ENCODE measurements at regions not wholly inside any gene's neighbourhood (a gene's known extent, or its start where the extent isn't known, plus 50 kb on each side); places are given as distances from the start of the nearest gene placed in this dataset.

DNA sequence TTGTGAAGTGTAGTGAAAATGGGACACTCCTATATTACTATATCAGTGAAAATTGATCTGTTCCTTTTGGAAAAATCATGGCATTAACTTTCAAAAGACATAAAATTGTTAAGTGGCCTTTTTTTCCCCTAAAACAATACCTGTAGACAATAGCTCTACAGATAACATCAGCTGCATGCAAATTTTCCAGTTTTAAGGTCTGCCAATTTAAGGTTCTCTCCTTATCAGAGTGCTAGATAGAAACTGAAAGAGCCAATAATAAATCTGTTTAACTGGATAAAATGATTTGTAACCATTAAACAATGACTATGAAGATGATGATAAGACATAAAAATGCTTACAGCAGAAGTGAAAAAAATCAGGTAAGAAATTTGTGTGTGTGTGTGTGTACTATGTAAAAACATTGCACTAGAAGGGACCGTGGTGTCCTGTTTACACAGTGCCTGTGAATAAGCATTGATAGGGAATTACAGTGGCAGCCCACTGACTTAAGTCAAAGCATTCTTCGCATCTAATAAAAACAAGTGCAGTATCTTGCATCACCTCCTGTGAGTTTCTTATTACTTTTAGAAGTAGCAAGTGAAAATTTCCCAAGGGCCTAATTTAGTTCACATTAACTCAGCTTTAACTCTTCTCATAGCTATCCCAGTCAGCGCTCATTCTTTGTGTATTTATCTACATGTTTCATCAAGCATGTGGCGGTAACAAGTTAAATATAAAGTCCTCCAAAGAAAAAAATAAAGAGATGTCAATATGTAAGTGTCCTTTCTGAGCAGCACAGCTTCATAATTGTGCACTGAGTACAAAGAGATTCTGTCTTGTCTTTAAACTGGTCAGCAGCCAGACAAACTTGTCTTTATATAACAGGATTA lies 261.9 kb downstream of the ARL4A start:
- no peak for DNase-seq

DNA sequence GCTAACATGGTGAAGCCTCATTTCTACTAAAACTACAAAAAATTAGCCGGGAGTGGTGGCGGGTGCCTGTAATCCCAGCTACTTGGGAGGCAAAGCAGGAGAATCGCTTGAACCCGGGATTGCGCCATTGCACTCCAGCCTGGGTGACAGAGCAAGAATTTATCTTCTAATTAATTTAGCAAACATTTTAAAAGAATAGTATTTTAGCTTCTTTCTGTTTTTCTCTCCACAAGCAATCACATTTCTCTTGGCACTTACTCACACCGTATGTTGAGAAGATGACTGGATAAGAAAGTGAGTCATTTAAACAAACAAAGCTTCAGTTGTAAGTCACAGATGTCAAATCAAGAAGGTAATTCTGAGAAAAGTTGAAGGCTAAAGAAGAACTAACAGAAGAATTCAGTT lies 264.0 kb downstream of the ARL4A start:
- DNase-seq, result no peak

DNA sequence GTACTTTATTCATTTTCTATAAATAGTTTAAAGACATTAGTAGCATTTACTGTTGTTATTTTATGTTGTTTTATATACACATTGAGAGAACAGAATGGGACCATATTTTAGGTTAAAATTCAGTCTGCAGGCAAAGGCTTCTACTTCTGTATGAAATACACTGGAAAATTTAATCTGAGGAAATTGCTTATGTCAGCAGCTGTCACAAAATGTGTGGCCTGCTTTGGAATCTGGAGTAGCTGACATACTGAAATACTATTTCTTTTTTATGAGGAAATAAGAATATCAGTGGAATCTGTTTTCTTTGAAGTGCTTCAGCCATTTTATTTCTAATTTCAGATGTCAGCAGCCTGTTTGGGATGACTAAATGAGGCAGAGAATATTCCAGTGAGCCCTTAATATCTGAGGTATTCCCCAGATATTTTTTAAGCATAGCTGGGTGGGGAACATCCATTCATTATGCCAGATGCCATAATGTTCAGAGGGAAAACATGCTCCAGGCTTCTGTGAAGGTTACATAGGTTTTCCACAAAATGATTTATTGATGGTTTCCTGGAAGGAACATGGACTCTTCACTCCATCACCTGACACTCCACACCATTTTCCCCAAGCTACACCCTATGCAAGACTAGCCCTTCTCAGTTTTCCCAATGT lies 267.1 kb downstream of the ARL4A start:
- no peak for DNase-seq

DNA sequence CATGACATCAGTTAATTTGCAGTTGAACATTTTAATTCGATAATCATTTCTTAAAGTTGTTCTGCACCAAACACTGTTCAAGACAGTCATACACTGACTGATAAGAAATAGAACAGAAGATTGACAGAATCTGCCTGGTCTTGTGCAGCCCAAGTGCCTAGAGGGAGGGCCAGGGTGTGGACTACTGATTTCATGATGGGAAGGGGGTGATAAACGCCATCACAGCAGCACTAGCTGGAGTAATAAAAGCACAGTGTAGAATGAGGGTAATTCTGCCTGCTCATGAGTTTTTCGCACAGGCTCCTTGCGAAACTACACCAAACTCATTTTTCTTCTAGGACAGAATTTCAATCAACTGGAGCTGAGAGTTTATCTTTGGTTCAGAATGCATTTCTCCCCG lies 270.1 kb downstream of the ARL4A start:
- no peak for DNase-seq

DNA sequence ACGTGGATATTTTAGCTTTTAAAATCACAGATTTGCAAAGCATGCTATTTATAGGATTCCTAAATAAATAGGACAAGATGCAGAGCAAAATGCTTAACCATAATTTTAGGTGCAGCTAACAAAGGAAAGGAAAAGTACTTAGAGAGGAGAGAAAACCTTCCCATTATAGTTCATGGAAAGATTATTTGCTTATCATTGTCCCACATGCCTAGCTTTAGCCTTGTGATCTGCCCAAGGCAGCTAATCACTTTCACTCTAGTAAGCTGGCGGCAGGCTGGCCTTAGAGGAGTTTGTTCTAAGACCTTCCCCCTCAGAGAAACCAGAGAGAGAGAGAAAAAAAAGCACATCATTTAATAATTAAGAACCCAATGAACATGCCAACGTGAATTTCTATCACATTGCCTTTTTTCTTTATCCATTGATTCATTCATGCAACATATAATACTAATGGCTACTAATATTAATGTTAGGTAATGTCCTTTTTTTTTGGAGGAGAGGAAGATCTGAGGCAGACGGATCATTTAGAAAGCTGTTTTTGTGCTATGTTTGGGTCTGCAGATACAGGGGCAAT lies 274.6 kb downstream of the ARL4A start:
- no peak for DNase-seq

DNA sequence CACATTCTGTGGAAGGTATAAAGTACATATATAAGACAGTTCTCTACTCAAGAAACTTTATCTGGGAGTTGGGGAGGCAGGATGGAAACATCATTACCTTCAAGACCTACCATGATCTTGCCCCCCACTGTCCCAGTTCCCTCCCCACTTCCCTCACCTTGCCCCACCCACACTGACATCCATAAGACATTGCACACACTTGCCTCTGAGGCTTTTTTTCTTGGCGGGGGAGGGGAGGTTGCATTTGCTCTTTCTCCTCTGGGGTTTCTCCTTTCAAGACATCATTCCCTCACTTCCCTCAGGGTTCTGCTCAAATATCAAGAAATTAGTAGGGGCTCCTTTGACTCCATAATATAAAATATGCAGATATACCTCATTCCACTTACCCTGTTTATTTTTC lies 276.0 kb downstream of the ARL4A start:
- DNase-seq, result no peak

DNA sequence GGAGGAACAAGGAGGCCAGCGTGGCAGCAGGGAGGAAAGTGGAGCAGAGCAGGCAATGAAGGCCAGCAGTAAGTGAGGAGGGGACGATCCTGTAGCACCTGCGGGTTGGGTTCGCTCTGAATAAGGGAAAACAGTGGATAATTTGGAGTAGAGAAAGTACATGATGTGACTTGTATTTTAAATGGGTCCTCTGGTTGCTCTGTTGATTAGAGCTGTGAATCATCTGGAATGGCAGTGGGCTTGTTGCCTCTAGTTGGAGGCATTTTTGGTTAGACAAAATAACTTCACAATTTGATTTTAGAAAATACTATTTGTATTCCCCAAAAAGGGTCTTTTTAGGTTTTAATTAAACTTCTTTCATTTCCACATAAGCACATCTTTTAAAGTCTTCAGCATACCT lies 277.4 kb downstream of the ARL4A start:
- DNase-seq, result no peak

DNA sequence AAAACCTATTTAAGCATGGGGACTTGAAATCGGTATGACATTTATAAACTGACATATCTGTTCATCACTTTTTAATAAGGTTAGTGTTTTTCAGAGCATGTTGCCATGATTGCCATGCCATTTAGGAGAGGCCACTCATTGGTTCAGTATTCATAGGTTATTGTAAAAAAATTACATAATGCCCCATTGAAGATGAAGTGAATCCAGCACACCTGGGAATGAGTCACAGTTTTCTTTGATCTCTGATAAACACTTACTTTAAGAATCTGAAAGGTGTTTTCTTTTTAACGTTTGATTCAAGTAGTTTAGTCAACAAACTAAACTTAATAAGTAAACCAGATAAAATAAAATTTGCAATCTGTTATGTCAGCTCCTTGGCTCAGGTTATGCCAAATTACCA lies 278.3 kb downstream of the ARL4A start:
- no peak for DNase-seq

DNA sequence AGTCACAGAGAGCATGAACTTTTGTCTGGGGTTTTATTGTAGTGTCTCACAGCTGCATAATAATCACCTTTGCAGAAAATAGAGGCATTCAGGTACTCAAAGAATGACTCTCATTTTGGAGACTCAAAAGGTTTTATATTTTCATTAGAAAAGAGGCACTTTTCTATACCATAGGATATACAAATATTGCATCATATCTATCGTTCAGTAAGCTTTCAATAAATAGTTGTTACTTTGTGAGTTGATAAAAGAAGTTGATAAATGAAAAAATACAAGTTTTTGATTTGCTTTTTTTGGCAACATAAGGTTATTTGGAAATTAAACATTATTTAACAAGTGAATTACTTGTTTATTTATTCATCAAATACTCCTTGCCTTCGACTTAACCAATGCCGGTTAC lies 279.9 kb downstream of the ARL4A start:
- no peak for DNase-seq

DNA sequence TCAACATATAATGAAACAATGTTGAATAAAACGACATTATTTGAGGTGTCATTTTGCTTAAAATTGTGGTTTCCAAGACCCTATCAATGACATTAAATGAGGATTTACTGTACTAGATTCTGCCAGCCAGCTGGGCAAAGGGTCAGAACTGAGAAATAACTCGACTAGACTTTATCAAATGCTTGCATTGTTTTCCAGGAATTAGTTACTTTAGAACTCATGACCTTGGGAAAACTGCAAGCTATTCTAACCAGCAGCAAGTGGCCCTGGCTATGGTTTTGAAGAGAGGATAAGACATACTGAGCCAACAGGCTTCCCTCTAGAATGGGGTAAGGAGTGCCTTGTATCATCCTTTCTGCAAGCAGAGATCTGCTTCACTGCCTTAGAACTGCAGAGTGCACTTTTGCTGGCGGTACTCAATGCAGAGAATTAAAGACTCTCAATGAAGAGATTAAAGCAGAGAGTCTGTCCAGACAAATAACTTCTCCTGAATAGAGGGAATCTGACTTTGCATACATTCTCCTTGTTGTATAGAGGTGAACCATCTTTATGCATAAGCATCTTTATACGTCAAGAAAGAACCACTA lies 281.5 kb downstream of the ARL4A start:
- DNase-seq, result no peak

DNA sequence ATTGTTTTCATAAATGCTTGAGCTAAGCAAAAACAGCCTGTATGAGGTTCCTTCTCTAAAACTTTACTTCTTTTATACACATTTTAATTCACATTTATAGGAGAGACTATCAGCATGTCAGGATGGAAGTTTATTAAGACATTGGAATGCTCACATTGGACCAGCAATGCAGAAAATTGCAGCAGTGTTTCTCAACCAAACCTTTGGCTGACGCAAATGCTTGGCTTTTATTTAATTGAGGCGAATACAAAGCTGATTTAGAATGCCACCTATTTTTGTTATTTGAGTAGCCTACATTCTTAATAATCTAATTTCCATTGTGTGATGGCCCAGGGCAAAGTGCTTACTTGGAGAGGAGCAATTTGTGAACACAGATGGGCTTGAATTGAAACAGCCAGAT lies 283.2 kb downstream of the ARL4A start:
- DNase-seq, result no peak

DNA sequence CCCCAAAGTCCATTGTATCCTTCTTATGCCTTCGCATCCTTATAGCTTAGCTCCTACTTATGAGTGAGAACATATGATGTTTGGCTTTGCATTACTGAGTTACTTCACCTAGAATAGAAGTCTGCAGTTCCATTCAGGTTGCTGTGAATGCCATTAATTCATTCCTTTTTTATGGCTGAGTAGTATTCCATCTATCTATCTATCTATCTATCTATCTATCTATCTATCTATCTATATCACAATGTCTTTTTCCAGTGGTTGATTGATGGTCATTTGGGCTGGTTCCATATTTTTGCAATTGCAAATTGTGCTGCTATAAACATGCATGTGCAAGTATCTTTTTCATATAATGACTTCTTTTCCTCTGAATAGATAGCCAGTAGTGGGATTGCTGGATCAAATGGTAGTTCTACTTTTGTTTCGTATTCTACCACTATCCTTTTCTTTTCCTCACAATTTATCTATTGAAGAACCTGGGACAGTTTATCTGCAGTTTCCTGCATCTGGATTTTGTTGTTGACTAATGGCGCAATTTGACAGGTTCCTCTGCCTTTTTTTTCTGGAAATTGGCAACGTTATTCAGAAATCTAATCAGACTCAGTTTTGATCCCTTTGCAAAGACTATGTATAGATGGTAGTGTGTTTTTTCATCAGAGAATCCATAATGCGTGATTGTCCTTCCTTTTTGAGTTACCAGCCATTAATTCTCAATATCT lies 287.2 kb downstream of the ARL4A start:
- no peak for DNase-seq

DNA sequence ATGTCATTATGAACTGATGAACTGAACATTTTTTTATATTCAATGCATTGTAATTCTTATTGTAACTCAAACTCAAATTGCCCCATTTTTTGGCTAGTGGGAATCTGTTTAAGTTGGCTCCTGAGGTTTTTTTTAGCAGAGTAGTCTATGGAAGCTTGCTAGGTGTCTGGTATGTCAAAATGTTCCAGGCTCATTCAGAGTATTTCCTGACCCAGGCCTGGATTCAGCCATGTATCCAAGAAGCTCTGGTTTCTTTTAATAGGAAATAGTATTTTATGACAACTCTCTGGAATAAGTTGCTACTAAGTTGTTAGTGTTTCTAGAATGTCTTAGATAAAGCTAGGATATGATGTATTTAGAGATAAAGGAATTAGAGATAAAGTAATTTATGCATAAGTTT lies 288.0 kb downstream of the ARL4A start:
- no peak for DNase-seq

DNA sequence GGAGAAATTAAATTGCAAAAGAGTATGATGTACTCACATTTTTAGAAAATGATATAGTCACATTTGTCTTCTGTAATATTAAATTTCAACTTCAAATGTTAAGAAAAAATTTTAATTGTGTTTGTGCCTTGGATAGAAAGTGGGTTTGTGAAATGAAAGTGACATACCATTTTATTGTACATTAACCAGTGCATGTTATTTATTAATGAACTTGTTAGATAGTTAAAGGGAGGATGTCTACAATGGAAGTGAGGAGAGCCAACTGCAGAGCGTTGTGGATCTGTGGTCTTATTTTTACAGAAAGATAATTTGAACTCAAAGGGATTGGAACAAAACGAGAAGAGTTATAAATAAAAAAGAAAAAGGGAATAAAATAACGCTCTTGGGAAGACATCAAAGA lies 291.7 kb downstream of the ARL4A start:
- no peak for DNase-seq

DNA sequence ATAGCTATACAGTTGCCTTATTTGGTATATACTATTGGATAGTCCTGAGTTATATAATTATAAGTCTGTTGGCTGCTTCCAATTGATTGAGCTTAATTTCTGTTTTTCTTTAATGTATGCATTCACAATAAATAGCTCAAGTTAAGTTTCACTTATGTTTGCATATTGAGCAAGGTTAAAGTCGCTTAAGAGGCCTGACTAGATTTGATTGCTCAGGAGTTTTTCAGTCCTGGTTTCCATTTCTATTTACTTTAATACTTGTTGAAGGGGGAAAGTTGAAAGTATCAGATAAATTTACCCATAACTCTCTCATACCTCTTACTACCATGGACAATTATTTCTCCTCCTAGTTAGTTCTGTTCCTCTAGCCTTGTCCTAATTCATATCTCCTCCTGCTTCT lies 294.7 kb downstream of the ARL4A start:
- DNase-seq, result no peak

DNA sequence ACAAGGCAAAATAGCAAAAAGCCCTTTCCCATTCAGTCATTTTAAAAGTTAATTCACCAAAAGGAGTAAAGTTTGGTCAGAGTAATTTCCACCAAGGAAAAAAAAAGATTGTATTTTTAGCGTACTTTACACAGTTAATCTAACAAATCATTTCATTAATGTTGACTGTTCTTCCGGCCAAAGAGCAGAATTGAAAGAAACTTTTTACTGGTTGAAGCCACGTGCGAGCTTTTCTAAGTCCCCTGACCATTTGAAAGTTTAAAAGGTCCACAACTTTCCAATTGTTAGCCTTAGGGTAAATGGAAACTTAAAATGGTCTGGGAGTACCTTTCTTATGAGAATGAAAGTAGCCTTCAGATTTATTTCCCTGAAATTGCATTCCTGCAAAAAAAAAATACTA lies 296.7 kb downstream of the ARL4A start:
- no peak for DNase-seq

DNA sequence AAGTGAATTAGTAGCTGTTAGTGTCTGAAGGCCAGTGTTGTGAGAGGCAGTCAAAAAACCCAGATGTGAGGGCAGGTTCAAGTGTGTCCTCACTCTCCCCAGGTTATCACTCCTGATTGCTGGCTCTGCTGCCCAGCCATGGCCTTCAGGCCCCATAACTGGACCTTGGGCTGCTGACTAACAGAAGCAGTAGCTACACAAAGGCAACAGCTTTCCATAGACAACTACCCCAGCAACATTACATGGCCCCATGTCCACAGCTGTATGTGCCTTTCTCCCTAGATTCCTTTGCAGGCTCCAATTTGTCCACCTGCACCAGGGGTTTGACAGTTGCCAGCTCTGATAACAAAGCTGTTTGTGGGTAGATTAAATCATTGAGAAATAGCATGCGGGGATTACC lies 297.8 kb downstream of the ARL4A start:
- DNase-seq, result no peak

DNA sequence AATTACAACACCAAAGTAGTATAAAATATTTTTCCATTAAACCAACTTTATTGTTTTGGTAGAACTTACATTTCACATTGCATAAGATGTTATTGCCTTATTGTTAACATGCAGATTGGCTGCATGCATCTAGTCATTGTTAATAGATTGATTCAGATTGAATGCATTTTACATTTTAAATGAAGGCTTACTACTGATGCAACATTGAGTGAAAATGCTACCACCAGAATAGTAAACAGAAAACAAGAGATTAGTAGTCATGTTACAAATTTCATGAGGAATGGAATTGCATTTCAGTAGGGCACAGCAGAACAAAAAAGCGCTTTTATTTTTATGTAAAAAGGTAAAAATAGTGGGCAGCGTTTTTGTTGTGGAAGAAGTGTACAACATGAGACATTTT lies 298.3 kb downstream of the ARL4A start:
- DNase-seq, result no peak

DNA sequence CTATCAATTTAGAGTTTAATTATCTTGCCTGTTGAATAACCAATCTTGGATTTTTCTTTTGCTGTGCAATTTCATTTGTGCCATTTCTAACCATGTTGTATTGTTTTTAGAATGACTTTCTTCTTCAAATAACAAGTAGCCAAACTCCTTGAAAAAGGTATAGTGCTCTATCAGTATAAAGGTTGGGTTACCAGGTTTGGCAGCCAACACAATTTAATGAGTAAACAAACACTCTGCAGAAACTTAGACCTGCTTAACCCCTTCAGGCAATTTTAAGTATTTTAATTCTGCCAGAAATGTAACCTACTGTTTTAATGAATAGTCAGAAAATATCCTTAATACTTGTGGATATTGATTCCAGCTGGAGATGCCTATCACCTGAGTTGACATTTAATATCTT lies 299.8 kb downstream of the ARL4A start:
- no peak for DNase-seq

DNA sequence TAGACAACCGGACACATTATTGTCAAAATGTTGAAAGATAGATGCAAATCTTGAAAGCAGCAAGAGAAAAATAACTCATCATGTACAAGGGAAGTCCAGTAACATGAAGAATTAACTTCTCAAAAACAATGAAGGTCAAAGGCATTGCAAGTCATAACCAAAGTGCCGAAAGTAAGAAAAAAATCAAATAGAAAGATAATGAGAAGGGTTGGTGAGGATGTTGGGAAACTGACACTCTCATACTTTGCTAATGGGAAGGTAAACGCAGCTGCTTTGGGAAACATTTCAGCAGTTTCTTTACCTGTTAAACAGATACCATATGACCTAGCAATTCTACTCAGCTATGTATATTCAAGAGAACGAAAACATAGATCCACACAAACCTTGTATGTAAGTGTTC lies 303.0 kb downstream of the ARL4A start:
- DNase-seq, result no peak

DNA sequence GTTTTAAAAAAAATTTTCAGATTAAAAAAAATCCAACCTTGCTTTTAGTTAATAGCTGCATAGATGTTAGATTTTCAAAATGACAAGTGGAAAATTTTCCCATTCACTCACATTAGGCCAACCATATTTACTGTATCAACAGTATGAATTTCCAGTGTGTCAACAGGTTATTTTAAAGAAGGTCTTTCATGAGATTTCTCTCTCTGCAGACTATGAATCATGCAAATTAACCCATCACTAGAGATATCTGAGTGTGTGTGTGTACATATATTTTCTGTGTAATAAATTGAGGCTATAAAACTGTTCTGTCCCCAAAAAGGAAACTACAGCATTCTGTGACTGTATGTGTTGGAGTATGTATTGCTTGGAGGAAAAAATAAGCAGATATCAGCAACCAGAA lies 305.6 kb downstream of the ARL4A start:
- DNase-seq, result no peak

DNA sequence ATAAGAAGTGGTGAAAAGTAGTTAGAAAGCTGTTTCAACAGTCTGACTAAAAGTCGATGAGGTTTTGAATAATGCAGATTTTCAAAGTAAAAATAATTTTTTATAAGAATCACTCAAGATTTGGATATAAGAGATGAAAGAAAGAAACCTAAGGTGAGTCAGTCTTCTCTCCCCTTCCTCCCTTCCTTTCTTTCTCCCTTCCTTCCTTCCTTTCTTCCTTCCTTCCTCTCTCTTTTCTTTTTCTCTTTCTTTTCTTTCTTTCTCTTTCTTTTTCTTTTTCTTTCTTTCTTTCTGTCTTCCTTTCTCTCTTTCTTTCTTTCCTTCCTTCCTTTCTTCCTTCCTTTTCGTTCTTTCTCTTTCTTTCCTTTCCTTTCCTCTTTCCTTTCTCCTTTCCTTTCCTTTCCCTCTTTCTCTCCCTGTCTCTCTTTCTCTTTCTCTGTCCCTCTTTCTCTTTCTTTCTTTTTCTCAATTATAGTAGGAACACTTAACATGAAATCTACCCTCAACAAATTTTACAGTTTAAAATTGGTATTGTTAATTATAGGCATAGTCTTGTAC lies 308.6 kb downstream of the ARL4A start:
- DNase-seq, result no peak

DNA sequence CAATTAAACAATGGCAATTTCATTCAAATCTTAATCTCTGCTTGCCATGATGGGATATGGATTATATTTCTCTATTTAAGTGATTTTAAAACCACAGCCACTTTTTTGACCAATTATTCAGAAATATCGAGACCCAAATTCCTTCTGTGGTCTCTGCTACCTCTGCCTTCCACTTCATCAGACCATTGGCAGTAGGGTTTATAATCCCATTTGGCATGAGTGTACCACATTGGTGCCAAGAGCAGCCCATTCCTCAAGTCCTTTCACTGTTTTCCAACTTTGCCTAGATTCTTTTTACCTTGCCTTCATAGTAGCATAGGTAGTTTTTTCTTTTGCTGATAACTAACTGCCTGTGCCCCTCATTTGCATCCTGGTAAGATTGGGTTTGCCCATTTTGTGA lies 319.9 kb downstream of the ARL4A start:
- no peak for DNase-seq

Measured in activated CD4-positive, alpha-beta T cell treated with anti-CD3 and anti-CD28 coated beads, Interleukin-10, Interleukin-2, amounts not matched to agents 100 ng/mL and 50 ng/mL, durations not matched to agents 16 hours and 8 hours (primary cell).